ELF-1 (cell line): ENCODE measurements at regions not wholly inside any gene's neighbourhood (a gene's known extent, or its start where the extent isn't known, plus 50 kb on each side); places are given as distances from the start of the nearest gene placed in this dataset.

Experiments used
- DNase-seq: peaks from one replicate; pipeline ENCODE4 v3.0.0-alpha.2; 2016; ENCODE audit warnings: low read depth, low spot score

GRCh38 chr15:35596285-35596684, 50.3 kb upstream of the DPH6 start:
- DNase-seq, result no peak

- DNase-seq, result no peak
These were observed 56.9 kb upstream of the DPH6 start for GRCh38 chr15:35602836-35603235.

GRCh38 chr15:35603301-35603700, 57.3 kb upstream of the DPH6 start:
- no peak for DNase-seq

GRCh38 chr15:35603856-35604255, 57.9 kb upstream of the DPH6 start:
- no peak for DNase-seq

GRCh38 chr15:35605764-35606449, 59.9 kb upstream of the DPH6 start:
- DNase-seq, result no peak

- DNase-seq, result no peak
These were observed 60.5 kb upstream of the DPH6 start for GRCh38 chr15:35606450-35606779.

GRCh38 chr15:35616498-35617271, 70.7 kb upstream of the DPH6 start:
- DNase-seq, result no peak

GRCh38 chr15:35618260-35619188, 72.6 kb upstream of the DPH6 start:
- no peak for DNase-seq

- no peak for DNase-seq
These were observed 76.8 kb upstream of the DPH6 start for GRCh38 chr15:35622641-35623340.

GRCh38 chr15:35624881-35625280, 78.9 kb upstream of the DPH6 start:
- no peak for DNase-seq

GRCh38 chr15:35626571-35627318, 80.8 kb upstream of the DPH6 start:
- DNase-seq, result no peak

- DNase-seq, result no peak
These were observed 81.7 kb upstream of the DPH6 start for GRCh38 chr15:35627696-35628095.

GRCh38 chr15:35629766-35630165, 83.8 kb upstream of the DPH6 start:
- no peak for DNase-seq

GRCh38 chr15:35630532-35630931, 84.6 kb upstream of the DPH6 start:
- no peak for DNase-seq

- no peak for DNase-seq
These were observed 85.0 kb upstream of the DPH6 start for GRCh38 chr15:35630985-35631384.

- DNase-seq, result no peak
These were observed 87.7 kb upstream of the DPH6 start for GRCh38 chr15:35633677-35634076.

GRCh38 chr15:35646790-35647189, 100.8 kb upstream of the DPH6 start:
- no peak for DNase-seq

GRCh38 chr15:35647303-35647702, 101.3 kb upstream of the DPH6 start:
- no peak for DNase-seq

GRCh38 chr15:35648941-35649340, 103.0 kb upstream of the DPH6 start:
- DNase-seq, result no peak

- DNase-seq, result no peak
These were observed 103.6 kb upstream of the DPH6 start for GRCh38 chr15:35649575-35649974.

GRCh38 chr15:35654332-35654731, 108.4 kb upstream of the DPH6 start:
- no peak for DNase-seq
